BE2C (cell line): ENCODE measurements at regions not wholly inside any gene's neighbourhood (a gene's known extent, or its start where the extent isn't known, plus 50 kb on each side); places are given as distances from the start of the nearest gene placed in this dataset.
"Not testable (repeated sequence)": the region's sequence is repeated elsewhere in the genome, so short reads cannot be mapped to it uniquely, and the experiment has no call there.

Source experiments
- DNase-seq: peaks from one replicate; pipeline ENCODE4 v3.0.0-alpha.2; 2020
- H3K27me3 ChIP-seq: fragments of 250-450 bp; sonication (Bioruptor Pico); 2 replicates; pipeline ENCODE4 v1.5.1; 2020; ENCODE audit warnings: mild to moderate bottlenecking
- H3K36me3 ChIP-seq: fragments of 250-450 bp; sonication (Bioruptor Pico); 2 replicates; pipeline ENCODE4 v1.5.1; 2020; ENCODE audit warnings: mild to moderate bottlenecking
- H3K4me1 ChIP-seq: fragments of 250-450 bp; sonication (Bioruptor Pico); 2 replicates; pipeline ENCODE4 v1.5.1; 2020
- H3K4me3 ChIP-seq: 2 replicates; pipeline ENCODE4 v1.5.1; 2011; ENCODE audit warnings: low read depth, low read length
- H3K9me3 ChIP-seq: fragments of 250-450 bp; sonication (Bioruptor Pico); 2 replicates; pipeline ENCODE4 v1.5.1; 2020
- CTCF ChIP-seq: IDR thresholded peaks from 2 replicates; pipeline ENCODE4 v1.5.1; 2012; ENCODE audit warnings: mild to moderate bottlenecking, low read depth, low read length

GRCh38 chr7:34222316-34222715 is 317.0 kb downstream of the BMPER start:
- H3K4me1 ChIP-seq: no peaks in the 10 kb centered on the region
- no peak for DNase-seq
- no peak for TF ChIP-seq CTCF
- no peak overlapping the region for H3K4me3 ChIP-seq
- H3K27me3 ChIP-seq: no peaks in the 10 kb centered on the region
- H3K36me3 ChIP-seq: no peaks in the 10 kb centered on the region
- no peaks in the 10 kb centered on the region for H3K9me3 ChIP-seq

GRCh38 chr7:34222722-34223121 is 317.4 kb downstream of the BMPER start:
- Histone ChIP-seq H3K4me1 (no peaks in the 10 kb centered on the region), H3K27me3 (no peaks in the 10 kb centered on the region), H3K36me3 (no peaks in the 10 kb centered on the region), H3K9me3 (no peaks in the 10 kb centered on the region), H3K4me3 (no peak overlapping the region)
- TF ChIP-seq CTCF: no peak
- no peak for DNase-seq

DNA sequence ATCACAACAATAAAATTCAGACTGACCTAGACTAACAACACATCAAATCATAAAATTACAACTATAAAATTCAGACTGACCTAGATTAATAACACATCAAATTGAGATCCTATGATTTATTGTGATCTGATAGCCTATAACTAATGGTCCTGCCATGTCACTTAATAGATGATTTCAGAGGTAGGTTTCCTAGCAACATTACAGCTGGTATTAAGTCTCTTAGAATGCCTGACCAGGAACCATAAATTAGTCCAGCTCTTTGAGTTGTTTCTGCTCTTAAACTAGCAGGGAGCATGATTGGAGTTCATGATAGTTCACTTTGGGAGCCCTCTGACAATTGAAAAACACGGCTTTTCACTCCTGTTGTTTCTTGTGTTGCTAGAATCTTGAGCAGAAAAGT is 318.9 kb downstream of the BMPER start:
- Histone ChIP-seq H3K4me3 (no peak overlapping the region), H3K9me3 (no peaks in the 10 kb centered on the region), H3K27me3 (no peaks in the 10 kb centered on the region), H3K4me1 (no peaks in the 10 kb centered on the region), H3K36me3 (no peaks in the 10 kb centered on the region)
- DNase-seq: no peak
- TF ChIP-seq CTCF: no peak

GRCh38 chr7:34225193-34225592 is 319.9 kb downstream of the BMPER start:
- Histone ChIP-seq H3K27me3 (no peaks in the 10 kb centered on the region), H3K36me3 (no peaks in the 10 kb centered on the region), H3K4me1 (no peaks in the 10 kb centered on the region), H3K9me3 (no peaks in the 10 kb centered on the region), H3K4me3 (no peak overlapping the region)
- no peak for DNase-seq
- no peak for TF ChIP-seq CTCF

DNA sequence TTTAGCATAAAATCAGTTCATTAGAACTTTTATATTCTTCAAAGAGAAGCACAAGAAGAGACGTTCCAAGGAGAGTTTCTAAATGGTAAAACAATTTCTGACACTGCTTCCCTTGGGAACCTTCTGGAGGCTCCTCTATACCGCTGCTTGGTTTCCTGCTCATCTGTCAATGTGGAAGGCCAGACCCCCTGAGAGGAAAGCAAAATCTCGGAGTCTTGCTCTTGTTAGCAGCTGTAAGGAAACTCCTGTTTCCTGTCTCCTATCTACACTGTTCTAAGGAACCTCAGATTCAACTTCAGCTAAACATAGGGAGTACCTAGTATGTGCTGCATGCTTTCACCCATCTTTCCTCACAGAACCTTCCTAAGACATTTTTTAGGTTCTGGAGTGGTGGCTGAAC is 322.2 kb downstream of the BMPER start:
- Histone ChIP-seq H3K4me3 (no peak overlapping the region), H3K9me3 (no peaks in the 10 kb centered on the region), H3K27me3 (no peaks in the 10 kb centered on the region), H3K4me1 (no peaks in the 10 kb centered on the region), H3K36me3 (no peaks in the 10 kb centered on the region)
- no peak for DNase-seq
- TF ChIP-seq CTCF: no peak

DNA sequence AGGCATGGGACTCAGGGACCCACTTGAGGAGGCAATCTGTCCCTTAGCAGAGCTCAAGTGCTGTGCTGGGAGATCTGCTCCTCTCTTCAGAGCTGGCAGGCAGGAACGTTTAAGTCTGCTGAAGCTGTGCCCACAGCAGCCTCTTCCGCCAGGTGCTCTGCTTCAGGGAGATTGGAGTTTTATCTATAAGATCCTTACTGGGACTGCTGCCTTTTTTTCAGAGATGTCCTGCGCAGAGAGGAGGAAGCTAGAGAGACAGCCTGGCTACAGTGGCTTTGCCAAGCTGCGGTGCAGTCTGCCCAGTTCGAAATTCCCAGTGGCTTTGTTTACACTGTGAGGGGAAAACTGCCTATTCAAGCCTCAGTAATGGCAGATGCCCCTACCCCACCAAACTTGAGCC is 329.8 kb downstream of the BMPER start:
- DNase-seq, H3K4me1 ChIP-seq, H3K9me3 ChIP-seq, H3K4me3 ChIP-seq, H3K36me3 ChIP-seq, H3K27me3 ChIP-seq: not testable (repeated sequence)

GRCh38 chr7:34236057-34236456 is 330.7 kb downstream of the BMPER start:
- TF ChIP-seq CTCF: no peak
- H3K9me3 ChIP-seq: no peaks in the 10 kb centered on the region
- DNase-seq: no peak
- H3K27me3 ChIP-seq: no peaks in the 10 kb centered on the region
- no peaks in the 10 kb centered on the region for H3K36me3 ChIP-seq
- no peak overlapping the region for H3K4me3 ChIP-seq
- H3K4me1 ChIP-seq: no peaks in the 10 kb centered on the region
